ENCODE measurements at regions not wholly inside any gene's neighbourhood (a gene's known extent, or its start where the extent isn't known, plus 50 kb on each side); places are given as distances from the start of the nearest gene placed in this dataset.

- intact Hi-C loops (cut with micrococcal nuclease; ENCODE audit: unreplicated experiment) (no loop called here), in situ Hi-C loops (cut with MboI) (no loop called here)
- ATAC-seq (no peak), DNase-seq (ENCODE audit: low read depth, low spot score) (no peak), FAIRE-seq (no peak)
- no peak for TF ChIP-seq ZNF24 (IDR thresholded peaks at IDR 0.05)
- Histone ChIP-seq H3K9me3 (replicated peaks; ENCODE audit: control insufficient read depth, insufficient read depth, low read length) (no peaks in the 10 kb centered on the region), H3K9ac (ENCODE audit: control insufficient read depth, insufficient read depth, low read length) (no peak overlapping the region), H4K20me1 (ENCODE audit: control insufficient read depth, insufficient read depth) (no peaks in the 10 kb centered on the region), H3K4me1 (ENCODE audit: control insufficient read depth, insufficient read depth, low read length) (no peaks in the 10 kb centered on the region), H3K27me3 (replicated peaks in 1 of 2; ENCODE audit: control insufficient read depth in 2 of 2, insufficient read depth in 2 of 2, low read length in 1 of 2) (peaks cover 0 to 2% of the 10 kb centered on the region in 2 experiments; a peak in 2 of 4 replicates), H3K36me3 (ENCODE audit: control insufficient read depth in 2 of 2, insufficient read depth in 2 of 2, low read length in 1 of 2) (no peaks in the 10 kb centered on the region), H3K27ac (ENCODE audit: control insufficient read depth, insufficient read depth) (no peak overlapping the region), H2AFZ (ENCODE audit: control insufficient read depth, low read depth, low read length) (no peak overlapping the region), H3K79me2 (ENCODE audit: control insufficient read depth, insufficient read depth, low read length) (no peaks in the 10 kb centered on the region), H3K4me3 (no peak overlapping the region), H3K4me2 (ENCODE audit: control insufficient read depth, insufficient read depth) (no peak overlapping the region)
- no TSS peak for BruUV-seq (replicated peaks)
- ChIA-PET SMC1A (ENCODE audit: uncharacterized antibody, unreplicated experiment) (no interaction called here), CTCF (no interaction called here), POLR2A (no interaction called here), RAD21 (ENCODE audit: unreplicated experiment) (no interaction called here)
- 35% methylated on average over 24 of the region's 24 CpGs for WGBS (ENCODE audit: insufficient coverage, insufficient replicate concordance, low lambda C conversion rate, missing lambda C conversion rate)
These were observed 168.7 kb upstream of the HDAC4 start for GRCh38 chr2:239569401-239570090.

GRCh38 chr2:239568601-239569000, 167.8 kb upstream of the HDAC4 start:
- in situ Hi-C loops (cut with MboI) (no loop called here), intact Hi-C loops (cut with micrococcal nuclease; ENCODE audit: unreplicated experiment) (no loop called here)
- Histone ChIP-seq H3K79me2 (ENCODE audit: control insufficient read depth, insufficient read depth, low read length) (no peaks in the 10 kb centered on the region), H3K36me3 (ENCODE audit: control insufficient read depth in 2 of 2, insufficient read depth in 2 of 2, low read length in 1 of 2) (no peaks in the 10 kb centered on the region), H2AFZ (ENCODE audit: control insufficient read depth, low read depth, low read length) (no peak overlapping the region), H3K27me3 (replicated peaks in 1 of 2; ENCODE audit: control insufficient read depth in 2 of 2, insufficient read depth in 2 of 2, low read length in 1 of 2) (no peaks in the 10 kb centered on the region; a peak in 1 of 4 replicates), H3K27ac (ENCODE audit: control insufficient read depth, insufficient read depth) (no peak overlapping the region), H3K4me3 (no peak overlapping the region), H3K9me3 (replicated peaks; ENCODE audit: control insufficient read depth, insufficient read depth, low read length) (no peaks in the 10 kb centered on the region), H3K9ac (ENCODE audit: control insufficient read depth, insufficient read depth, low read length) (no peak overlapping the region), H4K20me1 (ENCODE audit: control insufficient read depth, insufficient read depth) (no peaks in the 10 kb centered on the region), H3K4me1 (ENCODE audit: control insufficient read depth, insufficient read depth, low read length) (no peaks in the 10 kb centered on the region), H3K4me2 (ENCODE audit: control insufficient read depth, insufficient read depth) (no peak overlapping the region)
- ChIA-PET POLR2A (no interaction called here), CTCF (no interaction called here), SMC1A (ENCODE audit: uncharacterized antibody, unreplicated experiment) (no interaction called here), RAD21 (ENCODE audit: unreplicated experiment) (no interaction called here)
- ATAC-seq: no peak
- no TSS peak for BruUV-seq (replicated peaks)
- WGBS (ENCODE audit: insufficient coverage, insufficient replicate concordance, low lambda C conversion rate, missing lambda C conversion rate): 6% methylated on average over 4 of the region's 4 CpGs
- no peak for FAIRE-seq
- DNase-seq (ENCODE audit: low read depth, low spot score): no peak
- TF ChIP-seq ZSCAN29 (IDR thresholded peaks at IDR 0.05) (no peak), DPF2 (IDR thresholded peaks at IDR 0.05) (no peak), NR2C2 (IDR thresholded peaks at IDR 0.05; ENCODE audit: borderline replicate concordance, control insufficient read depth, insufficient read length, low read depth) (no peak), ZBTB33 (IDR thresholded peaks at IDR 0.05) (no peak), NFIC (IDR thresholded peaks at IDR 0.05; ENCODE audit: low read depth, low read length) (no peak), SRF (IDR thresholded peaks at IDR 0.05; ENCODE audit: low read depth in 2 of 2, low read length in 2 of 2) (no peak), STAT3 (IDR thresholded peaks at IDR 0.05; ENCODE audit: low read depth, low read length) (no peak), ZBED1 (IDR thresholded peaks at IDR 0.05; ENCODE audit: borderline replicate concordance) (no peak), MYC (IDR thresholded peaks at IDR 0.05; ENCODE audit: insufficient read depth, insufficient read length, insufficient replicate concordance, low read length, severe bottlenecking) (no peak), SKIL (IDR thresholded peaks at IDR 0.05; ENCODE audit: low read depth, poor library complexity, severe bottlenecking) (no peak), NRF1 (conservative IDR thresholded peaks at IDR 0.05; ENCODE audit: low read depth, low read length) (no peak), SP1 (IDR thresholded peaks at IDR 0.05; ENCODE audit: low read depth, low read length) (no peak), CEBPB (IDR thresholded peaks at IDR 0.05; ENCODE audit: borderline replicate concordance in 1 of 2, low read depth in 2 of 2, low read length in 2 of 2) (no peak), ZNF384 (IDR thresholded peaks at IDR 0.05; ENCODE audit: borderline replicate concordance, low read depth, low read length) (no peak)

All from GM12878 (cell line).